GM19043 (cell line): ENCODE measurements at regions not wholly inside any gene's neighbourhood (a gene's known extent, or its start where the extent isn't known, plus 50 kb on each side); places are given as distances from the start of the nearest gene placed in this dataset.

ENCODE experiments used
- ATAC-seq: cut with Tn5 transposase; IDR thresholded peaks from one replicate; pipeline ENCODE4 v1.9.1; 2021; ENCODE audit warnings: low read depth; ENCODE audit not compliant: unreplicated experiment

- ATAC-seq = no peak
Measured at GRCh38 chr9:107612136-107612535, 122.6 kb upstream of the KLF4 start.

GRCh38 chr9:107609547-107609946 is 120.0 kb upstream of the KLF4 start:
- ATAC-seq = no peak

- no peak for ATAC-seq
Measured at GRCh38 chr9:107606149-107606790, 116.7 kb upstream of the KLF4 start.

- ATAC-seq = no peak
Measured at GRCh38 chr9:107605041-107605440, 115.5 kb upstream of the KLF4 start.

- ATAC-seq = no peak
Measured at GRCh38 chr9:107603281-107603680, 113.7 kb upstream of the KLF4 start.

- no peak for ATAC-seq
Measured at GRCh38 chr9:107600060-107600573, 110.5 kb upstream of the KLF4 start.

GRCh38 chr9:107597743-107598217 is 108.2 kb upstream of the KLF4 start:
- no peak for ATAC-seq

- no peak for ATAC-seq
Measured at GRCh38 chr9:107594908-107595530, 105.5 kb upstream of the KLF4 start.

- ATAC-seq = no peak
Measured at GRCh38 chr9:107593224-107593870, 103.8 kb upstream of the KLF4 start.

GRCh38 chr9:107592424-107592823 is 102.9 kb upstream of the KLF4 start:
- ATAC-seq = no peak

- no peak for ATAC-seq
Measured at GRCh38 chr9:107591781-107592180, 102.2 kb upstream of the KLF4 start.

GRCh38 chr9:107588393-107588792 is 98.8 kb upstream of the KLF4 start:
- no peak for ATAC-seq

- ATAC-seq = no peak
Measured at GRCh38 chr9:107587191-107587963, 97.8 kb upstream of the KLF4 start.

- ATAC-seq = no peak
Measured at GRCh38 chr9:107586493-107586892, 96.9 kb upstream of the KLF4 start.

- no peak for ATAC-seq
Measured at GRCh38 chr9:107585465-107585864, 95.9 kb upstream of the KLF4 start.

GRCh38 chr9:107584944-107585343 is 95.4 kb upstream of the KLF4 start:
- ATAC-seq = no peak

- ATAC-seq = no peak
Measured at GRCh38 chr9:107584186-107584585, 94.6 kb upstream of the KLF4 start.

GRCh38 chr9:107577140-107577776 is 87.7 kb upstream of the KLF4 start:
- no peak for ATAC-seq

GRCh38 chr9:107571148-107571547 is 81.6 kb upstream of the KLF4 start:
- no peak for ATAC-seq

- no peak for ATAC-seq
Measured at GRCh38 chr9:107569174-107569573, 79.6 kb upstream of the KLF4 start.
